GM19043 (cell line): ENCODE measurements at regions not wholly inside any gene's neighbourhood (a gene's known extent, or its start where the extent isn't known, plus 50 kb on each side); places are given as distances from the start of the nearest gene placed in this dataset.

Experiments
- ATAC-seq: cut with Tn5 transposase; IDR thresholded peaks from one replicate; pipeline ENCODE4 v1.9.1; 2021; ENCODE audit warnings: low read depth; ENCODE audit not compliant: unreplicated experiment

DNA sequence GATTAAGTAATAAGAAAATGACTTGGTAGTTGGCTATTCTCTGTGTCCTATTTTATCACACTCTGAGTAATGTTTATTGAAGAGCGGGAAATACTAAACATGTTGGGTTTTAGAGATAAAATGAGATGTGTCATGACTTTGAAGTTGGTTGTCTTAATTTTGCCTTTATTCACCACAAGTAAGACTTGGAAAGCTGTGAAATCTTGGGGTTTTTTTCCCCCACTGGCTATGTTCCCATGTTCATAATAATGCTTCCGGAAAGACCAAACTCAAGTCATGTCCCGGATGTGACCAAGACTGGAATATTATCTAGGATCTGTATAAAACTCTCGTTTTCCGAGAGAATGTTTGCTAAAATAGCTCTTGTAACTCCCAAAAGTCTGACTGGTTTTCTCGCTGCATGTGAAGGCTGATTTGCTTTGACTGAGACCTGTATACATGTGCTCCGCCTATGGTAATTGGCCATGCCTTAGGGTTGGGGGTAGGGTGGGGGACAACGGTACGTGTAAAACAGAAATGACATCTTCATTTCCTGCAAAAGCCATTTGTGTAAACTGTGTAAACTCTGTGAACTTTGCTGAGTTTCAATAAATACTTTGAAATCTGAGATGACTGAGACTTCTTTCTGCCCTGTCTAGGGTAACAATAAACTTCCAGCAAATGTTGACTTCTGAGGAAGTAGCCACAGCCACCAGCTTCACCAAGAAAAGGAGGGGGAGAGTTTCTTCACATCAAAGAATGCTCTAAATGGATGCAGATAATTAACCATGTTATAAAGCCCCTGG lies 169.6 kb downstream of the ZNF365 start:
- no peak for ATAC-seq

DNA sequence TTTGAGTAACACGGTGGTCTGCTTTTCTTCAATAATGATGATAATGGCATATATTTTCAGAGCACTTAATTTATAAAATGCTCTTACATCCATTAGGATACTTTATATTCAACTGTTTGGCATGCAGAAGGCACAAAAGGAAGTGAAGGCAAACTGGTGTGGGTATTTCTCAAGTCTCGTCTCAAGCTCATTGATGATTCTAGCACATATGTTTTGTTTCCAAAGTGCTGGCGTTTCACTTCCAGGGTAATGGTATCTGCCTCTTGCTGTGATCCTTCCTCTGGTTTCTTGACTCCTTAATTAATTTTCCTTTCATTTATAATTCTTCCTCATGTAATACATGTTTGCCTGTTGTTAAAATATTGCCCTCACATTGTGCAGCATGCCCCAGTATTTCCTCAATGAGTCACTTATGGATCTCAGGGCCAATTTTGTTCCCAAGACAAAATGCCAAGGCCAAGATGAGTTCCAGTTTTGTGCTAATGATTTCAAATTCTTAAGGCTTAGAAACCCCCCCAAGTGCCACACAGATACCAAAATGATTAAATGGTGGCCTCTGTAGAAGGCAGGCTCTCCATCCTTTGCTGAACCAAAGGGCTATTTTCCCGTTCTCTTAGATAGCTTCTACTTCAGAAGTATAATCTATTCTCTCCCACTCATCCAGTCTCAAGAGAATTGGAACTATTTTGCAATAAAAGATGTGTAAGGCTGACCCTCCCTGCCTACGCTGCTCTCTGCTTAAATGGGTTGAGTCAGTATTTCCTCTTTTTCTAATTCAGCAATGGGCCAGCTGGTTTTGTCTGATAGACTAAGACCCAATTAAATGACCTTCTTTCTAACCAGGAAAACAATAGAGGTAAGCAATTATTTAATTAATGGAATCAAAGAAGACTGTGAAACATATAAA lies 171.2 kb downstream of the ZNF365 start:
- no peak for ATAC-seq

DNA sequence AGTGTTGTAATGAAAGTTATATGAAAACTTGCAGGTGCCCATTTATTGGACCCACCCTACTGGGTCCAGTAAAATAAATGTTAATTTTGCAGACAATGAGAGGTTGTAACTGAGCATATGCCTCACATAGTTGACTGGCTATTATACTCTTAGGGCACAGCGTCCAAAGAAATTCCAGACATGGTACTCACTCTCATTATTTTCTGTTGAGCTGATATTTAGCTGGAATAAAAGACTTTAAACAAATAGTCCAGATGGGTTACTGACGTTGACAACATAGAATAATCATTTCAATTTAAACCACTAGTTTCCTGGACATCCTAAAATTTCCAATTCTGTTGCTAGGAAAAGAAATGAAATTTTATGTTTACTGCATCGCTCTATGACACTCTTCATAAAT lies 174.5 kb downstream of the ZNF365 start:
- no peak for ATAC-seq

DNA sequence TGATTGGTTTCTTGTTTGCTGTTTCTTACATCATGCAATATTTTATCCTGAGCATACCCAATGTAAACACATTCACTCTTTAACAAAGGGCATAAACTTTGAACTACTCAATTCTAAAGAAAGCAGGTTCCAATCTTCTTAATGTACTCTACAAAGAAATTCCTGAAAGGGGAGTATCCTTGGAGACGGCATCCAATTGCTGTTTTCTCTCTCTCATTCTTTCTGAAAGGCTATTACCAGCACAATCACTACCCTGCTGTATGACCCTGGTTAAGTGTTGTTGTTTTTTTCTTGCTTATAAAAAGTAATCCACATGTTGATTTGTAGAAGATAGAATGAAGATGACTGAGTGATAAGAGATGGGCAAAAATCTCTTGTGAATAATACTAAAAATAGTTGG lies 176.0 kb downstream of the ZNF365 start:
- no peak for ATAC-seq

DNA sequence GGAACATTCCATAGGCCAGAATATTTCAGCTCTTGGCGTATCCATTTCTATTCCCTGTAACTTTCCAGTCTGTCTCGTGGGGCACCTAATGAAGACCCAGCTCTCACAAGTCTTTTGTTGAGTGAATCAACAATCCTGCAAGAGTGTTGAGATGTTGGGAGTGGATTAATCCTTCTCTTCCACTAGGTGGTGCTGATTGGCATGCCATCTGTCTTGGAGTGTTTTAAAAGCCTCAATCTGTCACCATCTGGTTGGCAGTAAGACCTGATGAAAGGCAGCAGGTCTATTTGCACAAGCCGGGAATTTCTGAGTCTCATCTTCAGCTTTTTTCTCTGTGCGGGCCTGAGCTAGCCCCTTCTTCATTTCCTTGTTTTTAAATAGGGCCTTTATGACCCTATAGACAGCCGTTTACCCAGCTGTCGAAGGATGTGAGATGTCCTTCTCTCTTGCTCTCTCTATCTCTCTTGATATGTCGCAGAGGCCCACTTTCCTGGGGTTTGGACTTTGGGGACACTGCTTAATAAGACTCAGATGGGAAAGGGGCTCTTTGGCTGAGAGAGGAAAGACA lies 180.5 kb downstream of the ZNF365 start:
- ATAC-seq = no peak

DNA sequence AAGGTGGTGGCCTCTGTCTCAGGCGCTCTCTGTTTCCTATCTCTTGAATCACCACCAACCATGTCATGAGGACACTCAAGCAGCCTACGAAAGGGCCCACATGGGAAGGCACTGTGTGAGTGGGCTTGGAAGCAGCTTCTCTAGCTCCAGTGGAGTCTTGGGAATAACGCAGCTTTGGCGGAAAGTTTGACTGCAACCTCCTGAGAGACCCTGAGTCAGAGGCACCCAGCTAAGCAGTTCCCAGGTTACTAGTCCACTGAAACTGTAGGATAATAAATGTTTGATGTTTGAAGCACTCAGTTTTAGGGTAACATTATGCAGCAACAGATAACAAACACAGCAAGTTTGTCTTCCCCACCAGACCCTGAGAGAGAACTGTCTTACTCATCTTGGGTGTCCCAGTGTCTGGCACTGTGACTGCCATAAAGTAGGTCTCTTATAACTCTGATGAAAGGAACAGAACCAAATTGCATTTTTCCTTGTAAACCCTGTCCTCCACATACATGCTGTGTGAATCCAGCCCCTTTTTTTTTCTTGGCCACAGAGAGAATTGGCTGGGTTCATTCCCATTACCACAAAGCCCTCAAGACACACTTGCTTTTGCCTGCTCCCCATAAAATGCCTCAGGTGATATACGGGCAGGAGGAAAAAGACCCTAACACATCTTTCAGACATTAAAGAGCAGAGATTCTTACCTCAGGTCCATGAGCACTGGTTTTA lies 185.5 kb downstream of the ZNF365 start:
- ATAC-seq = no peak

DNA sequence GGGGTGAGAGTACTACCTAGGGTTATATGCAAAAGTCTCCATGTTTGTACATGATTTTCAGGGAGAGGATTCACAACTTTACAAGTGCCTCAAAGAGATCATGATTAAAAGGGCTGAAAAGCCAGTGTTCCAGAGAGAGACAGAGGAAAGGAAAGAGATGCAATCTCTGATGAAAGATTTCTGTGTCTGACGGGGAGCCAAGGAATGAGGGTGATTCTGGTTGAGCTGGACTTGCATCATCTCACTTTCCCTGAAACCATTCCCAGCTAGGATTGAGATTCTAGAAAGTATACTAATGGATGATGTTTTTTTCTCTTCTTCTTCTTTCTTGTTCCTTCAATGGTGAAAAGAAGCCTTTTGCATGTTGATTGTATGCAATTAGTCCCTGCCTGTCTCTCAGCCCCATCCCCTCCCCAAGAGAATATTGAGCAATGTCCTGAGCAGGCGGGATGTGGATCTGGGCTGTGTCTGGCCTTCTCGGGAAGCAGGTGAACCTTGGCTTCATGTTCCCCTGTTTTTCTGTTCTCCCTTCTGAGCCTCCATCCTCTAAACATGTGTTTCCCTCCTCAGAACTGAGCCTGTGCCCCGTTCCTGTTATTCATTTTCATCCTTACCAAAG lies 186.1 kb downstream of the ZNF365 start:
- no peak for ATAC-seq

DNA sequence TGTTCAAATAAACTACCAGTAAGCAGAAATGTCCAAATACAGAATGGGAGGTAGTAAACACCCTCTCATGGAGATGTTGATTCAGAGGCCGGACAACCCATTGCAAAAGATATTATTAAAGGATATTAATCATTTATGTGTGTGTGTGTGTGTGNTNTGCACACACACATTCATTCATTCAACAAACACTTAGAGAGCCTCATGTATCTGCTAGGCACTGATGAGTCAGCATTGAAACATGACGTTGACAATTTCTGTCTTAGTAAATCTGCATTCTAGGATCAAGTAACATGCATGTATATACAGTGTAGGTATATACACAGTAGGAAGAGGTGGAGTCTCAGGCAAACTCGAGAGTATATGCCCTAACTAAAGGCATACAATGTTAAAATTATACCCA lies 187.0 kb downstream of the ZNF365 start:
- ATAC-seq = no peak

DNA sequence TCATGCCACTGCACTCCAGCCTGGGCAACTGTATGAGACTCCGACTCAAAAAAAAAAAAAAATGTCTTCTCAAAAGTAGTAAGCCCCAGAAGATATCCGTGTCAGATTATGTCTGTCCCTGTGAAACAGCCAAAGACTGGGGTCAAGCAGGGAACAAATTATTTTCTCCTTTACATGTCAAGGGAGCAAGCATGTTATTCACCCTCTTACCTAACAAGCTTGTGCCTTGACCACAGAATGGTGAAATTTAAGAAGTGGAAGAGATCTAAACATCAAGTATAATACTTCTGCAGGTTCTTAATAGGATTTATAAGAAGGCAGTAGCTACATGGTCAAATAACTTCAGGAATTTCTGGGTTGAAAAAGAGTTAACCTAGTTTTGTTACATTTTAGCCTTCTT lies 187.9 kb downstream of the ZNF365 start:
- no peak for ATAC-seq

DNA sequence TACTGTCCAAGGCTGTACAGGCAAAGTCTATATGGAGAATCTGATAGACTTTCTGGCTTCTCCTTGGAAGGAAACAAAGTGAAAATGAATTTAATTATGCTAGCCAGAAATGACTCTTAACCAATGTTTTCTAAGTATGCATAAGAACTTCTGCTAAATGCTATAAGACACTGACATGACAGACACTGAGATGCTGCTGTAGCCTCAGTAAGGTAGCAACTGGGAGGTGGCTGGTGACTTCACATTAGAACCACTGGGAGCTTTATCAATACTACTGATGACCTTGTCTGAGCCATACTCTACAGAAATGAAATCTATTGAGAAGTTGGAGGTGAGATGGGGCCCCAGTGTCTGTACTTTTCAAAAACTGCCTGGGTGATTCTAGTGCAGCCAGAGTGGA lies 188.6 kb downstream of the ZNF365 start:
- ATAC-seq = no peak

DNA sequence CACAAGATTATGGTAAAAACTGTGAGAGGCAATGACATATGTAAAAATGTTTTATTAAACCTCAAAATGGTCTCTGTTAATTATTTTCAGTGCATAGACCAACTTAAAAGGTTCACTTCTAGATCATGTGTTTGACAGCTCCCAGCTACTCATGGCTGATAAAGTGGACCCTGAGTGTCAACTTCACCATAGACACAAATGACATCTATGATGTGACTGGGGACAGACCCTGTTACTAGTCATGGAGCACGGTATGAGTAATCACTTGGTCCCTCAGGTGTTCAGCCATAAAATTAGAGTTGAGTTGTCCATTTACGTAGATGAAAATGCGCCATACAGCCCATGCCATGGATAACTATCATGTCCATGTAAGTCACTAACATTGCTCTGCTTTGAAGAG lies 199.8 kb downstream of the ZNF365 start:
- ATAC-seq = no peak

DNA sequence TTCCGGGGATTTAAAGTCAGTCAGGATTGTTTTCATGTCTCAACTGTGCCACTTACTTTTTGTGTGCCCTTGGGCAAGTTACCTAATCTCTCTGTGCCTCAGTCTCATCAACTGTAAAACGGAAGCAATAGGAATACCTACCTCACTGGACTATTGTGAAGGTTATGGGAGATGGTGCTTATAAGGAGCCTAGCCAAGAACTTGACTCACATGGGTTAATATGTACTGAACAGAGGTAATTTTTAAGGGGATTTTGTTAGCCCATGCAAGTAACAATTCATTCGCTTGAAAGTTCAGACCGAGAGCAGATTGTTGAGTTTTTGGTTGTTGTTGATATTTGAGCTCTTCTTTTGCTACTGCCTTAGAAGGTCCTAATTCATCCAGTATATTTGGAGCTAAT lies 202.9 kb downstream of the ZNF365 start:
- ATAC-seq = no peak

DNA sequence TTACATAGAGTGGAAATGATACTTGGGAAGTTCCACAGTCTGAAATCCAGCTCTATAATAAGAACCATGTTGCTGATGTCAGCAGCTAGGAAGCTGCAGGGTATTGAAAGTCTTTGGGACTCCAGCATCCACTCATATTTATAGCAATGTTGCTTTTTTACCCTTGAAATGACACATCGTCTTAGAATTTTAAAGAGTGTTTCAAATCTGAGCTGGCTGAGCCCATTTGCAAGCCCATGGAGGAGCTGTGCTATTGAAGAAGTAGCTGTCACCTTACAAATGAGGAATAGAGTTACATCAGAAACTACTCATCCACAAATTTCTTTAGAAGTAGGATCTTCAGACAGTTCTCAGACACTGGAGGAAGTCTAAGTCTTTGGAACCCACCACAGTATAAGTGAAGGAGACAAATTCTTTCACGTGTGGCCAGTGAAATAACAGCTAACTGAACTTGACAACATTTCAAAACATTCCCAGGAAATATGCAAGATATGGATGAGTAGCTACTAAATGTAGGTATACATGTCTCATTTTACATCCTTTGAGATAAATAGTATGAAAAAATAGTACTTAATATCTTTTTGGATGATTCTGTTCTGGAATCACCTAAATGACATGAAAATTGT lies 203.6 kb downstream of the ZNF365 start:
- ATAC-seq = no peak

DNA sequence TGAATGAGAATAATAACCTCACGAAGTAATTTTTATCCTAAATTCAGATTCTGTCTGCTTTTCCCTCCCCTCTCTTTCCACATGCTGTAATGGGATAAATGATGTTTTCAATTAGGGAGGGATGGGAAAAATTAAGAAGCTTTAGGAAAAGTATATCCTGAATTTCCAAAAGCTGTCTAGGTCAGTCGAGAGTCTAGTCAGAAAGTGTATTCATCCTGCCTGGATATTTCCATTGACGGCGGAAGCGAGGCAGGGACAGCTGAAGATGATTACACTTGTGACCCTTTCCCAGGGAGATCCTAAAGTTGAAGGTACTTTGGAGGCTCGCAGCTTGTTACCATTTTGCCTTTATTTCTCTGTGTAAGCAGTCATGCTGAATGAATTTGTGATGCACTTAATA lies 204.1 kb downstream of the ZNF365 start:
- no peak for ATAC-seq

DNA sequence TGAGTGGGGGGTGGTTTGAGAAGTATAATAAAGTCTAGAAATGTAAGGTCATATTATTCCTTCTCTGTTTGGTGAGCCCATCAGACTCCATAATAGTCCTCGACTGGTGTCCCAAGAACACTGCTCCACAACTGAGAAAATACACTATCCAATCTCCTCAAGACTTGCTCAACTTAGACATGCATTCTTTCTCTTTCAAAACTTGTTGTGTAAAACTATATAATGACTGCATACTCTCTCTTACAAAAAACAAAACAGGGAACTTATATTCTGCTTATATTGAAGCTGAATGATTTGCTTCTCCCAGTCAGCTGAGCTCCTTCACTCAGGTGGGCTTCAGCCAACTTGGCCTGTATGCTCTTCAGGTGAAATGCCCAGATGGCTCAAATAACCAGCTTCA lies 204.7 kb downstream of the ZNF365 start:
- no peak for ATAC-seq

DNA sequence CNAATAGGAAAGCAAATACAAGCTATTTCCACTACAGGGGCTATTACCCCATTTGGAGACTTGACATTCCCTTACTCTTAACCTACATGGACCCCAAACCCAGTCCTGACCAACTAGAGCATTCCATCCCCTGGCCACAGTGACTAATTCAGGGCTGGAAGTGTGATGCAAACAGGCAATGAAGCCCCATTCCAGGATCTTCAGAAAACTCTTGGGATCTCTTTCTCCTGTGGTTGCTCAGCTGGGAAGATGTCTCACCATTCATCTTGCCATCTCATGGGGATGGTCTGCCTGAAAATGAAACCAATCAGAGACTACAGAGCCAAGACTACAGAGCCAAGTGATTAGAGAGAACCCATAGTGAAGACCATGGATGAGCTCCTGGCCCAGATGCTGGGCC lies 206.2 kb downstream of the ZNF365 start:
- ATAC-seq = no peak

DNA sequence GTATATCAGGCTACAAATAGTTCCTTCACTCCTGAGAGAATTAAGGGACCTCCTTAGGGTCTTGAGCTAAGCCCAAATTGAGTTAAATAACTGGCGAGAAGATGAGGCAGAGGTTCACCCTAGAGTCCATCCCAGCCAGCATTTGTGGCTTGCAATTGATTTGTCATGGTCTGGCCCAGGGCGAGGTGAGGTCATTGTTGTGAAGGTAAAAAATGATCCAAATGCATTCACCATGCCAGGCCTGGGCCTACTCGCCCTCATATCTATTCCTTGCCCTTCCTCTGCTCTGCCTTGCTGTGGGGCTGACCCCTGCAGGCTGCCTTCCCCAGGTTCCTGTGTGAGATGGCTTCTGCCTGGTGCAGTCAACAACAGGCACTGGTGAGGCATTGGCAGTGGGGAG lies 207.2 kb downstream of the ZNF365 start:
- no peak for ATAC-seq

DNA sequence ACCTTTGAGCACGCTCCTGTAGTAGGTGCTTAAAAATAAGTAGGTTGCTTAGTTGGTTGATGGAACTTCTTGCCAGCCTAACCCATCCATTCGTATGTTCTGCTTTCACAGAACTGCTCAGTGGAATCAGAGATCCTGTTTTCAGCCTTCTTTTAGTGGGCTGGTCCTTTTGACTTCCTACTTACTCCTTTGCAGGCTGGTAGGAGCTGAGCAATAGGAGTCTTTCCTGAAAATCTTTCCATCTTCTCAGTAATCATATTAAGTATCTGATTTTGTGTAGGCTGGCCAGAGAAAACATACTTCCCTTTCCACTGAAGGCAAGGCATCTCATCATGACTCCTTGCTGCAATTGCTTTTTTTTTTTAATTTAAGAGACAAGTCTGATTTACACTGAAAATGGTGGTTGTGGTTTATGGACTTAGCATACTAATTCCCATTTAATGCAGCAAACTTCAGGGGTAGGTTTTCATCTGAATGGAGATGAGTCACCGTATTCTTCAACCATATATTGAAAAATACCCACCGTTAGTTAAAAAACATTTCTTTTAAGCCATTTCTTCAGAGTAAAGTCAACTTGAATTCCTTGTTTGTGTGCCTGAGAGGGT lies 208.0 kb downstream of the ZNF365 start:
- no peak for ATAC-seq

DNA sequence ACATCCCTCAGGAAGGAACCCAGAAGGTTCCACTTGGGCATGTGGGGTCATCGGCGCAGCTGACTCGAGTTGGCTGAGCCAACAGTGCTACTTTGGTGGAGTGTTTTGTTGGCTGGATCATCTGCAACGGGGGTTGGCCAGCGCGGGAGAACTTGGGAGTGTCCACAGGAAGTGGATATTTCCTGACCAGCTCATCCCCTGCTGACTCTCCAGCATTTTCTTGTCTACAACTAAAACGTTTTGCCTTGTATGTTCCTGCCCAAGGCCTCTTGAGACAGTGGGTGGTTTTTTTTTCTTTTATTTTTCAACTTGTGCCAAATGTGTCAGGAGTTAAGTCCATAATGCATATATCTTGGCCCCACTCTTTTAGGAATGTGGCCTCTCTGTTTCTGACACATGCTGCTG lies 208.6 kb downstream of the ZNF365 start:
- ATAC-seq = no peak
